HG03520 (cell line): ENCODE measurements at regions not wholly inside any gene's neighbourhood (a gene's known extent, or its start where the extent isn't known, plus 50 kb on each side); places are given as distances from the start of the nearest gene placed in this dataset.
"Not testable (repeated sequence)": the region's sequence is repeated elsewhere in the genome, so short reads cannot be mapped to it uniquely, and the experiment has no call there.

Experiments
- ATAC-seq: cut with Tn5 transposase; IDR thresholded peaks from one replicate; pipeline ENCODE4 v1.9.1; 2021; ENCODE audit warnings: mild to moderate bottlenecking, moderate library complexity; ENCODE audit not compliant: unreplicated experiment

DNA sequence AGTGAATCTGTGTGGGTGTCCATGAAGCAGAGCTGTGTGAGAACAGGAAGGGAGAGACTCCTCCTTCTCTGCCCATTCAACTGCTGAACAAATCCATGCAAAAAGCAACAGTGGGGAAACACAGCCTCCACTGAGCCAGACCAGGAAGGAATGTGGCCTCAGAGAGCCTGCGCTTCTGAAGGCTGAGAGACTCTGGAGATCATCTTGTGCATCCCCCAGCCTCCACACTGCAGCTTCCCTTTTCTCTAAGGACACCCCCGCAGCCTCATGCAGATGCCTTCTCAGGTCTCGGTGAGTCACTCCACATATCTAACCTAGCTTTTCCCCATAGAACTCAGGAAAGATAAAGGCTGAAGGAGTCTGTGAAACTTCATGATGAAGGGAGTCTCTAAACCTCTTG, 402.9 kb downstream of the TNS1 start:
- ATAC-seq = no peak

DNA sequence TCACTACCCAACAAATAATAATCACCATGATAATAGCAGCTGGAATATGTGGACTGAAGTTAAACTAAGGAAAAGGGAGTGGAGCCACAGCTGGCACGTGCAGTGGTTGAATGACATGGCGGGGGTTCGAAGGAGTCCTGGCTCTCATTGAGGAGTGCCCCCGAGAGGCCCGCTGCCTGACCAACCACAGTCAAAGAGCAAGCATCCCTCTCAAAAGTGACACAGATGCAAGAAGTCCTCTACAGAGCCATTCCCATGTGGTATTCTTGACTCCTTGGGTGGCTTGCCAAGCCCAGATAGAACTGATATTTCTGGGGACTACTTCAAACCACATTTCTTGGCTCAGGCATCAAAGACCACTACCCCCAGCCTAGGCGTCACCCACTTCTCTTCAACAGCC, 405.1 kb downstream of the TNS1 start:
- ATAC-seq = no peak

DNA sequence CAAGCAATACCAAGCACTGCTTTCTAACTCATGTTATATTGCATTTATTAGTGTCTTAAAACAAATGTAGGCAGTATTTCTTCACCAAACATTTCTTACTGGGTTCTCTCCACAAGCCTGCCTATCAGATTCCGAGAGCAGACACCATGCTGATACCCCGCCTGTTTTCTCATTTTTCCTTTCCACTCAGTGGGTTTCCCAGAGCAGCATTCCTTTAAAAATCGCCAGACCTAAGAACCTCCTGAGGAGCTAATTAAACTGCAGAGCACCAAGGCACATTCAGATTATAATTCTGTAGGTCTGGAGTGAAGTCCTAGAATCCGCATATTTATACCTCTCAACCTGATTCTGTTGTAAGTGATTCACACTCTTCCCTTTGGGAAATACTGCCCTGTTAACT, 405.6 kb downstream of the TNS1 start:
- no peak for ATAC-seq

DNA sequence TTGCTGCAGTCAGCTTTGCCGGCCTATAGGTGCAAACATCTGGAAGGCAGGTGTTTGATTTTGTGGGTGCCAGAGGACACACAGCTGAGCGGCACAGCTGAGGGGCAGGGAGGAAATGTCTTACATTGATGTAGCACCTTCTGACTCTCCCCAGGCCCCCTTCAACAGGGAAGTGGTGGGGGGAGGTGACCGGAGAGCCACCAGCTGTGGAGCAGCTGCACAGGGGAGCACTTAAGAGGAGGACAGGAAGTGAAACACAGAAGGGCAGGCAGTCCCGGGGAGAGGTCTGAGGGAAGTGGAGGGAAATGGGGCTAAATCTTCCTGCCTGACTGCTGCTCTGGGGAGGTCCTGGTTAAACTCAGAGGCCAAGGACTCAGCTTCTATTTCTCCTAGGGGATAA, 409.1 kb downstream of the TNS1 start:
- ATAC-seq = no peak

DNA sequence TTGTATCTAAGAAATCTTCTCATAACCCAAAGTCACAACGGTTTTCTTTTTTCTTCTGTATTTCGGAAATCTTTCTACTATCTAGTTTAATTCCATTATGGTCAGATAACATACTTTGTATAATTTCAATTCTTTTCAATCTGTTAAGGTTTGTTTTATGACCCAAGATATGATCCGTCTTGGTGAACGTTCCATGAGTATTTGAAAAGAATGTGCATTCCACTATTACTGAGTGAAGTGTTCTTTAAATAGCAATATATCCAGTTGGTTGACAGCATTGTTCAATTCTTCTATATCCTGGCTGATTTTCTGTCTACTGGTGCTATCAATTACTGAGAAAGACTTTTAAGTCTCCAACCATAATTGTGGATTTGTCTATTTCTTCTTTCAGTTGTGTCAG, 414.5 kb downstream of the TNS1 start:
- ATAC-seq = no peak

DNA sequence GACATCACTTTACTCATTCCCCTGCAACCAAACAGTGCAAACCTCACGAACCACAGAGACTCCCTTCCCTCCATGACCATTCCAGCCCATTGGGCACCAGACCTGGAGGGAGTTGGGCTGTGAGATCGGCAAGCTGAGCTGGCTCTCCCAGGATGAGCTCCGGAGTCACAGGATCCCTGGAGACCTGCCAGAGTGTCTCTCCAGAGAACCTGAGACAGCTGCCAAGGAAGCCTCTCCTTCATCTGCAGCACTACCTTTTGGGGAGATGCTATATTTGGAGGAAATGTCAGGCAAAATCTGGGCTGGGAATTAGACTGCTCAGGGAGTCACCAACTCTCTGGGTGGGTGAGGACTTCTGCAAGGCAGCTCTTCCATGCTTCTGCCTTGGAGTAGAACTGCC, 417.4 kb downstream of the TNS1 start:
- ATAC-seq = no peak

DNA sequence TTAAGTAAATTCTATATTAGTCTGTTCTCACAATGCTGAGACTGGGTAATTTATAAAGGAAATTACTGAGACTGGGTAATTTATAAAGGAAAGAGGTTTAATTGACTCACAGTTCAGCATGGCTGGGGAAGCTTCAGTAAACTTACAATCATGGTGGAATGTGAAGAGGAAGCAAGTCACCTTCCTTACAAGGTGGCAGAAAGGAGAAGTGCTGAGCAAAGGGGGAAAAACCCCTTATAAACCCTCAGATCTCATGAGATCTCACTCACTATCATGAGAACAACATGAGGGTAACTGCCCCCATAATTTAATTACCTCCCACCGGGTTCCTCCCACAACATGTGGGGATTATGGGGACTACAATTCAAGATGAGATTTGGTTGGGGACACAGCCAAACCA, 422.4 kb downstream of the TNS1 start:
- ATAC-seq = not testable (repeated sequence)

DNA sequence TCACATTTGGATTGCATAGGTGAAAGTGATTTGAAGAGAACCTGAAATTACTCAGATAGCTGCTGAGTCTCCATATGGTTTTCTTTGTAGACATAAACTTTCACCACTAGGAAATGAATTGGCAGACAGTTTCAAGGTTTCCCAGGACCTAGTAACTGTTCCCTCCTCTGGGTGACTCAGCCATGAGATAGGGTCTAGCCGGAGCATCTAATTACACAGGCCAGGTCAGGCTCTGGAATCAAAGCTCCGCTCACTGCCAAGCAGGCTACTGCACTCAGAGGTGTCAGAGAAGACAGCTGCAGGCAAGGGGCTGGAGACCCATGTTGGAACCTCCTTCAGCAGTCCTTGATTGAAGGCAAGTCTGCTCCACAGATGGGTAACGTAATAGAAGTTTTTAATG, 429.2 kb downstream of the TNS1 start:
- no peak for ATAC-seq

DNA sequence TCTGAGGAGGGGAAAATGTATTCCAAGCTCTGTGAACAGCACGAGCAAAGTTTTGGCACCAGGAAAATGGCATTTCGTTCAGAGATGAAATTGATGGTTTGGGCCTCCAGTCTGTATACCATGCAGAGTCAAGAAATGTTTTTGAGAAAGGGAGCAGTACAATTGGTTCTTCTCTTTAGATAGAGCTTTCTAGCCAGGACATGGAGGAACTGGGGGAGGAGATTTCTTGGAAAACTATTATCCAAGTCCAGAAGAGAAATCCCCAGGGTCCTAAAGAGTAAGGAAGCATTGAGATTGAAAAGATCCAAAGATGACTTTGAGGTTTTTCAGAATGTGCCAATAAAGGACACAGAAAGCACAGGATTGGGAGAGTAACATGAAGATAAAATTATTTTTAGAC, 432.4 kb downstream of the TNS1 start:
- ATAC-seq = no peak

DNA sequence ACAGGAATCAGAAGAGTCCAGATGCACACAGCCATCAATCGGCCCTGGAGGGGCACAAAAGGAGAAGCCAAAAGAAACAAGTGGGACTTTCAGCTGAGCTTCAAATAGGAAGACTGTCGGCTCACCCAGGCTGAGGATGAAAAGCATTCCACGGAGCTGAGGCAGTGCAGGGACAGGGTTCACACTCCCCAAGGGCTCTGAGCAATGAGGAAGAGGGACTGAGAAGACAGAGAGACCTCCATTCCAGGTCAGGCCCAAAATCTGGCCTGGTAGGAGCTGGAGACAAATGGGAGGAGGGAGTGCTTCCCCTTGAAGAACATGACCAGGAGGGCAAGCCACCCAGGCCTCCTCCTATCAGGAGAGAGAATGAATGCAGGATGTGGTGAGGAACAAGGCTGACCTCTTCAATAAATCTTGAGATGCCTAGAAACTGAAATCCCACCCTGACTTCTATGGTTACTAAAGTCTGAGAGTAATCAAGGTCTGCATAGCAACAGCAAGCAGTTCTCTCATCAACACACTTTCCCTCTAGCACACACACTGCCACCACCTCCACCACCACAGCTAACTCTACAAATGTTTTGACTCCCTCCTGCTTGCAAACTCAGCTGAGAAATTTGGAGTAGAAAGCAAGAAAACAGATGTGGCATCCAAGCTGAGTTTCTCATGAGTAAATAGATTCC, 434.4 kb downstream of the TNS1 start:
- no peak for ATAC-seq

DNA sequence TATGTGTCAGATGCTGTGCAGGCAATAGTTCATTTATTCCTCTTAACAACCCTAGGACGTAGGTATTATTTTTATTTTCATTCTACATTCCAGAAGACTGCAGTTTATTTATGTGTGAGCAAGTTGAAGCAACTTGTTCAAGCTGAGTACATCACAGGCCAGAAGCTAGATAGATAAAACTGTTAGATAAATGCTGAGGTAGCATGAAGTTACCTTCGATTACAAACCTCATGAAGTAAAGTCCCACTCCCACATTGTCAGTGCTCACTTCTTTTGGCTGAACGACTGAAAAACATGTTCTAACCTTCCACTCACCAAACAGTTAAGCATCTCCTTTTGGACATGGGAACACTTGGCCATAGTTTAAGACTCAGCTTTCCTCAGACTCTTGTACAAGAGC, 439.2 kb downstream of the TNS1 start:
- ATAC-seq = no peak

DNA sequence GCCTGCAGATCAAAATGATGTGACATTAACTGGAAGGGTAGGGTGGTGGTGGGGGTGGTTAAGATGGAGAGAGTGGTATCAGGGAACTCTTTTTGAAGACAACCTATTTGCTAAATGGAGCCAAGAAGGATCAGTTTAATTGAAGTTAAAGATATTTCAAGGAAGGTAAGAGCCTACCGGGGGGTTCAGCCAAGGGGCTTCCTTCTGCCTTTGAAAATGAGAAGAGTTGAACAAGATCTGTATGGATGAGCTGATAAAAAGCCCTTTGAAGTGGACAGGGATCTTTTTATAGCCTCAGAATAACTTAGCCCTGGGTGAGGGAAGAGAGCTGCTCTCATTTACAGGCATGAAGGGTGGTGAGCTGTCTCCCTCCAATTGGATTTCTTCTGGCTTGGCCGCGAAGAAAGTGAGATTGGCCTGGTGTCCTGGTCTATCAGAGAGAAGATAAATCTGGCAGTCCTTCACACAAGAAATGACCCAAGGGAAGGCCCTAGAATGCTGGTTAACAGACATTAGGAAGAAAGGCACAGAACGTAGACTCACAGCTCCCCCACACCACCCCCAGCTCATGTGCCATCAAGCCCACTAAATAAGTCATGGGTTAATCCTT, 439.8 kb downstream of the TNS1 start:
- ATAC-seq = no peak

DNA sequence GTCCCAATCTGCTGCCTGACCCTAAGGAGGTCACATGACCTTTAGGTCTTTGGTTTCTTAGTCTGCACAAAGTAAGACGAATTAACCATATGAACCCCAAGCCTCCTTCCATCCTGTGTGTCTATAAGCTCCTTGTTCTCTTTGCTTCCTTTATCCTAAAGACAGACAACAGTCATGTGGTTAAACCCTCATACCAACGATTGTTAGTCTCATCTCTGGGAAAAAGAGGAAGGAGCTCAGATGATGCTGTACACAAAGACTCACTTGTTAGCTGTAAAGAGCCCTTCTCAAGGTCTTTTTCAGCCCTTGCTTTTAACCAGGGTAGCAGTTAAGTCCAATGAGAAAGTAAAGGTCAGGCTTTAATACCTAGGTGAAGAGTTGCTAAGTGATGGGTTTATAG, 443.7 kb downstream of the TNS1 start:
- ATAC-seq = no peak

DNA sequence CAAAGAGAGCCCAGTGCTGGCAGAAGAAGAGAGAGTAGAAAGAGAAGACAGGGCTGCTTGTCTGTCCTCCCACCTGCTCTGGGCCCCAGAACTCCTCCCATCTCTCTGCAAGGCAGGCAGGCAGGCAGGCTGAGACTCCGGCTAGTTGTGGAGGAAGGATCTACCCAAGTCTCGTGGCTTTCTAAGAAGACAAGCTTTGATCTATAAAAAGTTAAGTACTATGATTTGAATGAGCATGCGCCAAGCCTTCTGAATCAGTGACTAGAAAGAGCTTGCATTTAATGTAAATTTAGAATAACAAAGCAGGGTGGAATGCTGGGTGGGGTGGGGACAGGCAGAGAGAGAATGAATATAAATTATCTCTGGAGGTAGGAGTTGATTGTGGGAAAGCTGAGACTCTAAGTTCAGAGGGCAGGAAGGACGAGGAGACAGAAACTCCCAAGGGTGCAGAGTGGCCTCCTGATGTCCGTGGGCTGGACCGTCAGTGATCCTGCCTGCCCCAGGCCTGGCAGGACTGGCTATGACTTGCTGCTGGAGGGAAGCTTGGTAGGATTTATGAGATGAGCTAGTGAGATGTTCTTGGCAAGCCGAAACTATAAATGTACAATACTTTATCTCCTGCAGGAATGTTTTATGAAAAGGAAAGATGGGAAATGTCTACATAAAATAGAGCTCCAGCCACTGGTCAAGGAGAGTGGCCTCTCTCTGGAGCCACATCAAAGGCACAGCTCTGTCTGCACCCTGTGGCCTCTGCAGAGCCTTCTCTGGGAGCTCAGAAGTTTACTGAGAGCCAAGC, 447.5 kb downstream of the TNS1 start:
- no peak for ATAC-seq

DNA sequence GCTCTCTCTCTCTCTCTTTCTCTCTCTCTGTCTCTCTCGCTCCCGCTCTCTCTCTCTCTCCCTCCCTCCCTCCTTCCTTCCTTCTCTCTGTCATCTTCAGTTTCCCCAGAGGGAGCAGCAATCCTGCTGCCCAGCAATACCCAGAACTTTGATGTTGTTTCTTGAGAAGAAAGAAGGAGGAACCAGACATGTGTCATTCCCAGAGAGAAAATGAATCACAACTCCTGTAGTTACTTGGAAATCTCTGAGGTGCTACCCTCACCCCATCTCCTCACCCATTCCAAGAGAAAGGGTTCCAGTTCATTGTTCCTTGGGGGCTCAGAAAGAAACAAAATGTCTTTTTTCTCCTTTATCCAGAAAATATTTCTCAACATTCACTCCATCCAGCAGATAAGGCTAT, 449.1 kb downstream of the TNS1 start:
- ATAC-seq = no peak

DNA sequence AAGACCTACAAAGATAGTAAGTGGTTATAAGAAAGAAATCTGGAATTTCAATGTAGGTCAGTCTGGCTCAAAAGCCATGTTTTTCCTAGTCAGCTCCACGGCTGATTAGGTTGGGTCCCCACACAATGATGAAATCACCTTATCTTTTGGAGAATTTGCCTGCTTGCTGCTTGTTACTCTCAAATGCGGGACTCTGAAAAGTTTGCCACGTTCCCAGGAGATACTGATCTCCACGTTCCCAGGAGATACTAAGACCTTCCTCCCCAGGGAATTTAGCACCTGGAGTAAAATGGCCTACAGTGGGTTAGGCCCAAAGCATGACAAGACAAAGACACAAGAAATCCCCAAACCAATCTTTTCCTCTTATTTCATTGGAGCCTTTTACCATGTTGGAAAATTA, 449.6 kb downstream of the TNS1 start:
- ATAC-seq = no peak

DNA sequence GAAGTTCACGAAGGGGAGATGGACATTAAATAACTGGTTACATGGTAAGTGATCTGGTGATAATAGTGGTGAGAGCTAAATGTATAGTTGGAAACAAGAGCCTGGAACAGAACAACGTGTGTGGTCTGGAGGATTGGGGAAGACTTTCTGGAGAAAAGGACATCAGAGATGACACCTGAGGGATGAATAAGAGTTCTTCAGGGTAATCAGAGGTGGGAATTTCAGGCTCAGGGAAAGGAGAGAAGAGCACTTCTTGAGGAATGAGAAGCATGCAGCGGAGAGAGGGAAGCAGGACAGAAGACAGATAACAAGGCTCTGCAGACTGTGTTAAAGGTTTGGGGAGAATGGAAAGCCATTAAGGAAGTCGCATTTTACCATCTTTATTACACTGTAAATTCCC, 450.7 kb downstream of the TNS1 start:
- no peak for ATAC-seq

DNA sequence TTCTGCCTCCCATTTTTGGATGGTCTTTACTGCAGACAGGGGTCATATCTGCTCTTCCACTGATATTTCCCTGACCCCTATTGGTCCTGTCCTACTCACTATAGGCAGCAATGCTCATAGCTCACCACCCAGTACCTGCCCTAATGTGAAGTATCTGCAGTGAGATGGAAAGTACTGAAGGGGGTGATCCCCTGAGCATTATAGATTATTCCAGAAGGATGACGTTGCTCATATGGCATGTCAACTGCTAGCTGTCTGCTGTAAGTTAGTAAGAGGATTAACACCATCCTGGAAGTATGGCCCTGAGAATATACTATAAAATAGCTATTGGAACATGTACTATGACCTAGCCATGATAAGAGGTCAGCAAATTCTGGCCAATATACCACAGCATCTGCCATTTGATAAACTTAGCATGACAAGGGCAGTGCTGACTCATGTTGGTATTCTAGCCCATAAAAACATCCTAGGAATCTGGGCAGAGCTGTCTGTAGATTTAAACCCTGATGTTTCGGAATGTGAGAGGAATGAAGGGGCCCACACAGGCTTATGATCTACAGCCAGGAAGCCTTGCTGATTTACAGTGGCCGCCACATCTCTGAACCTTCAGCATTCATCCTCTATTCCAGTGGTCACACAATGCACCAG, 451.4 kb downstream of the TNS1 start:
- ATAC-seq = no peak

DNA sequence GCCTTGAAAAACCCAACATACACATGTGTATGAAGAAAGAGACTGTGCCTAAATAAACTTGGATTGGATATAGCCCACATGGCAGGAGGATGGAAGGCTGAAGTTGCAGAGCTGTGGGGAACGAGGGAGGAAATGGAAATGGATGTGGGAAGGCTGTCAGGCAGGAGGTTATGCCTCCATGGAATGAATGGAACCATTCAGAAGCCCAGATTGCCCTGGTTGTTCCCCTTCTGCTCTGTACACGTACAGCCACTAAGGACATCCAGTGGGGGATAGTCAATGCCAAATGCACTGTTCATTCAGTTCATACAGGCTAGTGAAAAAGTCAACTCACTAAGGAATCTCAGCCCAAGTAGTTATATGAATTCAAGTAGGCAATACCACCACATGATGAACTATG, 463.7 kb downstream of the TNS1 start:
- ATAC-seq = no peak

DNA sequence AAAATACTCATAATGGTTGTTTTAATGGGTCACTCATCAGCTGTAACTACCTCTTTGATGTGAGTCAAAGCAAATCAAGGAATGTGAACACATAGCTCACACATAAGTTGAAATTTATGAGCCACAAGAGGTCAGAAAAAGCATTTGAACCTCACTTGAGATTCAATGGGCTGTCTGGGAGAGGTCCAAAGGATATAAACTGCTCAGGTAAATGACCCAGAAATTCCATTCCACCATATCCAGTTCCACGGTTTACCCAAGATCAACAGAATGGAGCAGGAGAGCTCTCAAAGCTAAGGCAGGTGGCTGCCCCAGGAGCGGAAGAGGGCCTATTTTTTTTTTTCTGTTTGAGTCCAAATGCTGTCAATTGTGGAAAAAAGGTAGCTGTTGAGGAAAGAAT, 464.1 kb downstream of the TNS1 start:
- ATAC-seq = no peak

DNA sequence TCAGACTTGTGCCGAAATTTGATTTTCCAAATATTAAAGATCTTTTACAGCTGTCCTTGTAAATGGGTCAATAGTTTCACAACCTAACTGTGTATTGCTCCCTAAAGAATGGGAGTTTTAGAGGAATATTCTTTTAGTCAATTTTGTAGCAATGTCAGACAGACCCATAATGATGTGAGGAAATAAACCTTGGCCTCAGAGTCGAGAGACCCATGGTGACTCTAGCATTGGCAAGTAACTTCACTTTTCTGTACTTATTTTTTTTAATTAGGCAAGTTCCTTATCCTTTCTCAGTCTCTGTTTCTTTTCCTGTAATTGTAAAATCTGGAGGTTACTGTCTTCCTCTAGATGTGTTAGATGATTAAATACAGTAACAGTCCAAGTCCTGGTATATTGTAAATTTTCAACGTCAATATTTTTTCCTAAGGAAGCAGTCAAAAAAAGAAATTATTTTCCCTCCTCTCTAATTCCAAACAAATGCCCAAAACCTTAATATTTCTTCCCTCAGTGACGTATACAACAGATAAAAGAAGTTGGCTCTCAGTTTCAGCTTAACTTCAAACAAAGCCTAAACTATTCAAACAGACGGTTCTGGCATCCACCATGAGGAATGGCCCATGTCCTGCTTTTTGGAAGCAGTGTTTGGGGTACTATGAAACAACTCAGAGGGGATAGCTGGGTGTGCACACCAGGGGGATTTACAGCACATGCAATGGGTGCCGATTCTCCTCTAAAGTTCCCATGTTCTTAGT, 466.7 kb downstream of the TNS1 start:
- no peak for ATAC-seq
